NCI-H1092 treated with DMSO at 0.1 percent for 48 hours (cell line): ENCODE measurements at regions not wholly inside any gene's neighbourhood (a gene's known extent, or its start where the extent isn't known, plus 50 kb on each side); places are given as distances from the start of the nearest gene placed in this dataset.

Experiments used
- DNase-seq: peaks from one replicate; lab custom pipeline; 2025; lab: John Stamatoyannopoulos, UW

GRCh38 chr5:104736073-104736472 is 1173.5 kb upstream of the NUDT12 start:
- no peak for DNase-seq

- DNase-seq: no peak
Observed at GRCh38 chr5:104734046-104734445, 1171.5 kb upstream of the NUDT12 start.

DNA sequence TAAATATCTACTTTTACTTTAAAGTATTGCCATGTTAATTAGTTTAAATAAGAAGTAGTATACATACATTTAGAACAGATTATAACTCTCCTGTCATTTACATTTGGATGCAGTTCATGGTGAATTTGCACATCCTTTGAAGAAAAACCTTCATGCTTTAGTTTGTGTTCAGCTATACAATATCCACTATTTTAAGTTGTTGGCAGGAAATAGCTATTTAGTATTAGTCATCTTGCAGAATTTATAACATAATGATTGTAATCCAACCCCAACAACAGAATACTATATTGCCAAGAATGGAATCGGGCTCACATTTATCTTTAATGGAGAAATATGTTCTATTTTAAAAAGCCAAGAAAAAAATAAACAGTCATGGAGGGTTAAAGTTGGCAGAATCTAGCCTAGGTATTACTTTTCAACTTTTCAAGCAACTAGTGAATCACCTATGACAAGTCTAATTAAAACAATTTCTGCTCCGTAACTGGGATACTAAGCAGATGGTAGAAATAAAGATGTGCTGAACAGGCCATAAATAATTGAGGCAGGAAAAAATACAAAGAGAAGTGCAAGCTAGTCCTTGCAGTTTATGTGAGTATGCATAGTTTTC is 1170.6 kb upstream of the NUDT12 start:
- no peak for DNase-seq

DNA sequence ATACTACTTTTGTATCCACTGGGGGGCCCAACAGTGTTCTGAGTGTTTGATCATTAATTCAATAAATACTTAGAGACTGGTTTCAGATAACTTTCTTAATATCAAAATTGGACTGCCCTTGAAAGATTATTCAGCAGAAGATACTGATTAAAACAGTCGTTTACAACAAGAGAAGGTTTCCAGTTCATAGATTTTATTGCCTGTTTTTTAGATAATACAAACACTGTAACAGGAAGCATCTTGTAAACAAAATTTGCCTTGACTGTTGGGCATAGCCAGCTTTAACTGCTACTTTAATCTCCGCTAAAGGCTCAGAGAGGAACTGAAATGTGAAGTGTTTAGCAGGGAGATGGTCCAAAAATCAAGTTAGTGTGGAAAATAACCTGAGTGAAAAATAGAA is 1168.7 kb upstream of the NUDT12 start:
- DNase-seq: no peak

GRCh38 chr5:104708027-104708426 is 1145.4 kb upstream of the NUDT12 start:
- DNase-seq: no peak

- no peak for DNase-seq
Observed at GRCh38 chr5:104706600-104706999, 1144.0 kb upstream of the NUDT12 start.

DNA sequence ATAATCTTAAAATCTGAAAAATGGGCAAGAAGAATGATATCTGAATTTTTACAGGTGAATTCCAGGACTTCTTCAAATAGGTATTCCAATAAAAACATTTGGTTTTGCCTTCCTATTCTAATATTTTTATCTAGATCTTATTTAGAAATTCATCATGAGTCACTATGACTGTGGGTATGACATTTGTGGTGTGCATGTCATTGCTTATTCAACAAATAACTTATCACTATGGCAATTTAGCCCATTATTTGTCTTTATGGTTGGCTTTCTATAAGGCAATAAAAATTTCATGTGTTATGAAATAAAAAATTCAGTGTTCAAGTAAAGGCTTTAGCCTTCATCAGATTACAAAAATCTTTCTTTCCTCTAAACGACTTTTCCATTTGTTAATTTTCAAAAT is 1139.6 kb upstream of the NUDT12 start:
- DNase-seq: no peak

DNA sequence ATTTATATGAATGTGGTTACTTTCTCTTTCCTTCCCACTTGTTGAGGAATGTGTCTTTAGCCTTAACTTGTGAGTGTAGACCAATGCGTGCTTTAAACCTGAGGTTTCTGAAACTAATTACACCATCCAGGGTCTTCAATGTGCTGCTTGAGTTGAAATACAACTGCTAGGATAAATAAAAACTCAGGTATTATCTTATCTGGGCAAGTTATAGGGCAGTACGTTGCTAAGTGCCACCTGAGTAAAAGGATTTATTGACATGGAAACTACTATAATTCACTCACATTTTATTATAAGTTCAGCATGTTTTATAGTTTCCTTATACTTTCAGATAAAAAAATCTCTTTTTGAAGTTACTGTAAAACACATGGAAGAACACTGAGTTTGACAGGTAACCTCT is 1136.8 kb upstream of the NUDT12 start:
- no peak for DNase-seq

DNA sequence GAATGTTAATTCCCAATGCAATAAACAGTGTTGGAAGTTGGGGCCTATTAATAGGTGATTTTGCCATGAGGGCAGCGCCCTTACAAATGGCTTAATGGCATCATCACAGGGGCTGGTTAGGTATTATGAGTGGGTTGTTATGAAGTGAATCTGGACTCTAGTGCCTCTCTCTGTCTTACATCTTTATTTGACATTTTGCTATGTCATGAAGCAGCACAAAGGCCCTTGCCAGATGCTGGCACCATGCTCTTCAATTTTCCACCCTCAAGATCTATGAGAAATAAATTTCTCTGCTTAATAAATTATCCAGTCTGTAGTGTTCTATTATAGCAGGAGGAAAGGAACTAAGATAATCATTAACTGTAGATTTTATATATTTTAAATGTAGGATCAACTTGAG is 1098.7 kb upstream of the NUDT12 start:
- DNase-seq: no peak

- DNase-seq: no peak
Observed at GRCh38 chr5:104659497-104659896, 1096.9 kb upstream of the NUDT12 start.

- no peak for DNase-seq
Observed at GRCh38 chr5:104652271-104652861, 1089.8 kb upstream of the NUDT12 start.

- no peak for DNase-seq
Observed at GRCh38 chr5:104650313-104651055, 1087.9 kb upstream of the NUDT12 start.

- DNase-seq: no peak
Observed at GRCh38 chr5:104646416-104646815, 1083.8 kb upstream of the NUDT12 start.

DNA sequence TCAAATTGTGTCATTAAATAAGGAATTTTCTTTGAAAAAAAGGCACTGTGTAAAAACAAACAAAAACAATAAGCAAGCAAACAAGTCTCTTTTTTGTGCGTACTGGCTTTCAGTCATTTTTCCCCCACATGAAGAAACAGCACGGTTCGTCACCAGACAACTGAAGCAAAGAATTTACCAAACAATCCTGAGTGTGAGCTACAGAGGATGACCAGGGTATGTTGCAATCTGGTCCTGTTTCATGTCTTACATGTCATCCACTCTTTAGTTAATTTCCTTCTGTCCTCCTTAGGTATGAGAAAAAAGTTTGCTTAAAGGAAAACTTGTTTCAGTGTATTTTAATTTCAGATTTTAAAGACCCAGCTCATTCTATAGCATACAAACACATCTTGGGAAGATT is 1080.7 kb upstream of the NUDT12 start:
- DNase-seq: no peak

- DNase-seq: no peak
Observed at GRCh38 chr5:104635227-104635626, 1072.6 kb upstream of the NUDT12 start.

DNA sequence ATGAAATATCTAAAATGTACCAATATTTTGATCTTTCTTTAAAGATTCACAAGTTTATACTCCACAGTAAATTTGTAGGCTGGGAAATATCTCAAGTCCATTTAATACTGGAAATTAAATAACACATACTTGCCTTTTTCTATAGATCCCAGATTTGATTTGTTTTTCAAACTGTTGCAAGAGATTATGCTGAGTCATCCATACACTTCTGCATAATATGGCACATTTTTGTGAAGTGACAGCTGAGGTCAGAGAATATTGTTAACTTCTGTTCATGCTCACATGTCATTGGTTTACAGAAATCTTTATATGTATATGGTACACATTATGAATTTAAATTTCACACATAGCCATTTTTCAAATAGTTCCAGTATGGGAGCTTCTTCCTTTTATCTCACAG is 1066.3 kb upstream of the NUDT12 start:
- DNase-seq: no peak

- no peak for DNase-seq
Observed at GRCh38 chr5:104626122-104626521, 1063.5 kb upstream of the NUDT12 start.

DNA sequence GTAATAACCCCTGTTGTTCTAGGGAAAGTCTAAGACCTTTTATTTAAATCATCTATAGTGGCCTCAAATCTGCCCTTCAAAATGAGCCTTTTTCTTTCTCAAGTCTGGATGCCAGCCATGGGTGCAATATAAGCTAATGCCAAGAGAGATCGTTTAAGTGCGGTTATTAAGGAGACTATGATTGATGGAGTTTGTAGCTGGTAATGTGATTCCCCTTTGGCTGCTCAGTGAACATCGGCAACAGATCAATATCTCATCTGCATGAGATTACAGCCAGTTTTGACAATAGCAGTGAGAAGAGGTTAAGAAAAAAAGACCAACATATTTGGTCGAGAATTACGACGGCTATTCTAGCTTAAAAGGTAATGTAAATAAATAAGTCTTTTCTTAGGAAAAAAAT is 1049.4 kb upstream of the NUDT12 start:
- DNase-seq: peak; percentile 93

DNA sequence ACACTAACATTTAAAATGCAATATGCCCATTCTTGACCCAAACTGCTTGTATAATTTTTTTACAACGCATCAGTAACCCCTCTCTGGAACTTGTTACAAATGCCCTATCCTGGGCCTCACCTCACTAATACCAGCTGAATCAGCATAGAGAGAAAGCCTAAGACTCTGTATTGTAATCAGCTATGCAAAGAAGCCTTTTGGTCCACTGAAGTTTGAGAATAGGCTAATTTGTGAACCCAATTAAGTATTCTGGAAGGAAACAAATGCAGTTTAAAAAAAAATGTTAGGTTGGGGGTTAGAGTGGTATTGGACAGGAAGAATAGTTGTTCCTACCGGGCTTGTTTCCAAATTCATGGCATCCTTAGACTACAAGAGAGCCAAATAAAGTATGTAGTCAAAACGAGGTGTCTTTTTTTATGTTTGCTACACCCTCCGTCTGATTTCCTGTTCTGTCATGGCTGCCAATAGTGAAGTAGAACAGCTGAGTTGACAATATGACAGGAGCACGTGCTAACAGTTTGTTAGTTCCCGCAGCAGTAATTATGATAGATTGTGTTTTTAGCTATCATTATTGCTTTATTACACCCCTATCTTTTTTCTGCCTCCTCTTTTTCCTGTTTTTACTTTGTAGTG is 1048.7 kb upstream of the NUDT12 start:
- DNase-seq: peak; percentile 86

DNA sequence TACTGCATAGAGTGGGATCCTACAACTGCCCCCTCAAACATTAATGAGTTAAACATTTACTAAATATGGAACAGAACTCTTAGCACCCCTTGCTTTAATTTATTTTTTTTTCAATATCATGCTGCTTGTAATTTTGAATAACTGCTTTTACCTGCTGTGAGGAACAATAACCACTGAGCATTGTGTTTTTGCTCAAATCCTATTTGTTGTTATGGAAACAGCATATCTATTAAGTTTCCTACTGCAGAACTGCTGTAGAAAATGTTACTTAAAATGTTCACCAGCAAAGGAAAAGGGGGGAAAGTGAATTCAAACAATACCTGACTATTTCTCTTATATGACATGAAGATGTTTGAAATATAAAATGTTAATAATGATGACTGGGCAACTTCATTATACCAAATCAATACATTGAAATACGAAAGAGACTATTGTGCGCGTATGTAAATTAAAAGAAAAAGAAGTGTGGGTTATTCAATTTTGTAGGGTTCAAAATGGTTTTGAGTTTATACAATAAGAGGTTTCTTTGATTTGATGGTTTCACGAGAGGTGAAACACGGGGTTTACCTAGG is 1043.8 kb upstream of the NUDT12 start:
- no peak for DNase-seq

GRCh38 chr5:104599726-104600125 is 1037.1 kb upstream of the NUDT12 start:
- no peak for DNase-seq

DNA sequence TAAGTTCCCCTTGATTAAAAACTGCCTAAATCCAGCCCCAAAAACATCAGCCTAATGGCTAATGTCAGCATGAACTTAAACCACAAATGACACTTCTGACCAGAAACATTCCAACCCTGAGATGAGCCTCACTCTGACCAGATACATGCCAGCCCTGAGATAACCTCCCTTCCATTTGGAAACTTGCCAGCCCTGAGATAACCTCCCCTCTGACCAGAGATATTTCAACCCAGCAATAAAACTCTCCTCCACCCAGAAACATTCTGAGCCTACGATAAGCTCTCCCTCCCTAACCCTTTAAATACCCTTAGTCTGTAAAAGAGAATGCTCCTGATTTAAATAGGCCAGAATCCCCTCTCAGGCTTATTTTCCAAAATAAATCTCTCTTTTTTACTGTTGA is 1035.7 kb upstream of the NUDT12 start:
- no peak for DNase-seq

DNA sequence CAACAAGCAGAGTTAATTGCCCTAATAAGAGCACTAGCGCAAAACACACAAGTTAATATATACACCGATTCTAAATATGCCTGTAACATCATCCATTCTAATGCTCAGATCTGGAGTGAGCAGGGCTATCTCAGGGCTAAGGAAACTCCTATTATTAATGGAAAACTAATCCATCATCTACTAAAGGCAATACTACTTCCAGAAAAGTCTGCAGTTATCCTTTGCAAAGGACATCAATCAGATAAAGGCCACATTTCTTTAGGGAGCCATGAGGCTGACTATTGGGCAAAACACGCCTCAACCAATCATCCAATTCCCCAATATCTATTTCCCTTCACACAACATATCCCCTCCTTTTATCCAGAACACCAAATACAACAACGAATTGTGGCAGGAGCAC is 1032.3 kb upstream of the NUDT12 start:
- DNase-seq: no peak
